ENCODE measurements at regions not wholly inside any gene's neighbourhood (a gene's known extent, or its start where the extent isn't known, plus 50 kb on each side); places are given as distances from the start of the nearest gene placed in this dataset.

DNA sequence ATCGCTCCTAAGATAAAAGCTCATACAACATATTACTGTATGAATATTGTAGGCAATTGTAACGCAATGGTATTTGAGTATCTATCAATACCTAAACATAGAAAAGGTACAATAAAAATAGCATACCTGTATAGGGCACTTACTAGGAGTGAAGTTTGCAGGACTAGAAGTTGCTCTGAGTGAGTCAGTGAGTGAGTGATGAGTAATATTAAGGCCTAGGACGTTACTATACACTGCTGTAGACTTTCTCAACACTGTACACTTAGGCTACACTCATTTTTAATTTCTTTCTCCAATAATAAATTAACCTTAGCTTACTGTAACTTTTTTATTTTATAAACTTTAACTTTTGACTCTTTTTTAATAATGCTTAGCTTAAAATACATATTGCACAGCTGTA is 546.9 kb downstream of the HACE1 start:
- DNase-seq (ENCODE audit: low read depth): no peak

- DNase-seq (ENCODE audit: low read depth): no peak
Measured at GRCh38 chr6:104306211-104306610, 553.5 kb downstream of the HACE1 start.

DNA sequence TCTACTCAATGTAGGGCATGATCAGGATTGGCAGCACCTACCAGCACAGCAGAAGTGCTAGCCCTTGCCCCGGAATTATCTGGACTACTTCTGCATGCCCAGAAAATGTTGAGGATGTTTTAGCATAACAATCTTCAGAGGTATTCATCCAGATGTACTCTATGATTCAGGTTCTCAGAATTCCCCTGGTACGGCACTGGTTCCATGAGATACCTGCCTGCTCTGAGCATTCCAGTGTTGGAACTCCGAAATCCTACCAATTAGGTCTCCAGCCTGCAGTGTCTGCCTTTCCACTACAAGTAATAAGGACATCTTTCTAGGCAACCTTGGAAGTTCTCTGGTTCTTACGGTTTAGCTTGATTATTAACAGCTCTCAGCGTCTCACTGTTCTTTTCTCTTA is 554.5 kb downstream of the HACE1 start:
- no peak for DNase-seq (ENCODE audit: low read depth)

- DNase-seq (ENCODE audit: low read depth): no peak
Measured at GRCh38 chr6:104301951-104302350, 557.8 kb downstream of the HACE1 start.

- no peak for DNase-seq (ENCODE audit: low read depth)
Measured at GRCh38 chr6:104286641-104287040, 573.1 kb downstream of the HACE1 start.

- DNase-seq (ENCODE audit: low read depth): no peak
Measured at GRCh38 chr6:104284872-104285271, 574.8 kb downstream of the HACE1 start.

- DNase-seq (ENCODE audit: low read depth): no peak
Measured at GRCh38 chr6:104282581-104282980, 577.1 kb downstream of the HACE1 start.

- no peak for DNase-seq (ENCODE audit: low read depth)
Measured at GRCh38 chr6:104281370-104281769, 578.3 kb downstream of the HACE1 start.

DNA sequence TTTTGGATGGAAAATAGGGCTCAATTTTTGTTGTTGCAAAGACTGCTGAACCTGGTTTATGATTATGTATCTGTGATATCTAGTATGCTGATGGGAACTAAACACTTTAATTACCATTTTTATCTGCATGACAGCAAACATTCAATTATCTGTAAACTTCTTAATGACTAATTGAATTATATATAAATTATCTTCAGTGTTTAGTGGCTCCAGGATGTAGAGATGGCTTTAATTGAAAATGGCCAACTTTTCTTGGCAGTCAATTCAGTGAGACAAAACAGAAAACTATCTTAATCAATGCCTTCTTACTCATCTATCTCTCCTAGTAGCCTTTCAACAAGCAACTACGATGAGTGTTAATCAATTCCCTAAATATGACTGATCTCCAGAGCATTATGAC is 591.3 kb downstream of the HACE1 start:
- no peak for DNase-seq (ENCODE audit: low read depth)

- no peak for DNase-seq (ENCODE audit: low read depth)
Measured at GRCh38 chr6:104266922-104267321, 592.8 kb downstream of the HACE1 start.

GRCh38 chr6:104256646-104257045 is 603.1 kb downstream of the HACE1 start:
- DNase-seq (ENCODE audit: low read depth): no peak

GRCh38 chr6:104253236-104253635 is 606.5 kb downstream of the HACE1 start:
- DNase-seq (ENCODE audit: low read depth): no peak

DNA sequence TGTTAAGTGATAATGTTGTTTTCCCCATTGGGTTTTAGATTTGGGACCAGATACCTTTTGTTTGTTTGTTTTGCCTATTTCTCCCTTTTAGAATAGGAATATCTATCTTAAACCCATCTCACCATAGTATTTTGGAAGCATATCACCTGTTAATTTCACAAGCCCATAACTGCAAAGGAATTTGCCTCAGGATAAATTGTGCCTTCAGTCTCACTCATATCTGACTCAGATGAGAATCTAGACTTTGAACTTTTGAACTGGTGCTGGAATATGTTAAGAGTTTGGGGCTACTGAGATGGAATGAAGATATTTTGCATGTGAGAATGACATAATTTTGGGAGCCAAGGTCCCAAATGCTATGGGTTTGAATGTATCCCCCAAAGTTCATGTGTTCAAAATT is 607.4 kb downstream of the HACE1 start:
- no peak for DNase-seq (ENCODE audit: low read depth)

DNA sequence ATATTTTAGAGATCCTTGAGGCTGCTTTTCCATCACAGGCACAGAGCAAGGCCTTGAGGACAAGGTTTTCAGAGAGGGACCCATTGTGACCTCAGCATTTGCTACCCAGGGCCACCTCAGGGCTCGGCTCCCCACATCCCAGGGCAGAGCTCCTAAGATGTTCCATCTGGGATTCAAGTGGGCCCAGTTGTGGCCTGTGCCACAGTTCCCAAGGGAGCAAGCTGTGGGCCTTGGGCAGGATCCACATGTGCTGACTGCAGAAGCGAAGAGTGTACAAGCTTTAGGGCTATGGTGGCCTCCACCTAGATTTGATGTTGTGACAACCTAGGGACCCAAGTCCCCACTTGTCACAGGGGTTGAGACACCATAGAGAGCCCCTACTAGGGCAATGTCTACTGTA is 608.1 kb downstream of the HACE1 start:
- no peak for DNase-seq (ENCODE audit: low read depth)

GRCh38 chr6:104240865-104241264 is 618.9 kb downstream of the HACE1 start:
- DNase-seq (ENCODE audit: low read depth): no peak

DNA sequence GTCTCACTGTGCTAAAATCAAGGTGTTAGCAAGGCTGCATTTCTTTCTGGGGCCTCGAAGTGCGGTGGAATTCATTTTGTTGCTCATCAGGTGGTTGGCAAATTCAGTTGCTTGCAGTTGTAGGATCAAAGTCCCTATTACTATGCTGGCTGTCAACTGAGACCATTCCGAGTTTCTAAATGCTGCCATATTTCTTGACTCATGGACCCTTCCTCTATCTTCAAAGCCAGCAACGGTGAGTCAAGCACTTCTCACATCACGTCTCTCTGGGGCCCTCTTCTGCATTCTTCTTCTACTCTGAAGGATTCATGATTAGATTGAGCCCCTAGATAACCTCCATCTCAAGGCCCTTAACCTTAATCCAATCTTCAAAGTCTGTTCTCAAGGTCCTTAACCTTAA is 619.7 kb downstream of the HACE1 start:
- DNase-seq (ENCODE audit: low read depth): no peak

GRCh38 chr6:104229057-104229456 is 630.7 kb downstream of the HACE1 start:
- DNase-seq (ENCODE audit: low read depth): no peak

DNA sequence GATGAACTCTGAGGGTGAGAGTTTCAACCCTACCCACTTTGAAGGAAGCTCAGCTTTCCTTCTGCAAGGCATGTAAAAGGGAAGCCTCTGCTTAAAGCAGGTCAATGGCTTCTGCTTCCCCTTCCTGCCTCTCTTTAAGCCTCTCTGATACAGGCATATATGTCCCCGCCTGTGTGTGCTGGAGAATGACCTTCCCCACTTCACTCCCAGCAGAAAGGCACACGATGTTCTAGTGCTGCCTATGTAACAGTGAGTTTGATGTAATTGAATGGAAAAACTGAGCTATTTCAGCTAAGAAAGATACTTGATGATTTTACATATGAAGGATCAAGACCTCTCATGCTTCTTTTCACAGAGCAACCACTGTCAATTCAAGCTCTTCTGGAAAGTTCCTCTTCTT is 632.2 kb downstream of the HACE1 start:
- no peak for DNase-seq (ENCODE audit: low read depth)

- DNase-seq (ENCODE audit: low read depth): no peak
Measured at GRCh38 chr6:104226790-104227446, 632.8 kb downstream of the HACE1 start.

- DNase-seq (ENCODE audit: low read depth): no peak
Measured at GRCh38 chr6:104218116-104218515, 641.6 kb downstream of the HACE1 start.

DNA sequence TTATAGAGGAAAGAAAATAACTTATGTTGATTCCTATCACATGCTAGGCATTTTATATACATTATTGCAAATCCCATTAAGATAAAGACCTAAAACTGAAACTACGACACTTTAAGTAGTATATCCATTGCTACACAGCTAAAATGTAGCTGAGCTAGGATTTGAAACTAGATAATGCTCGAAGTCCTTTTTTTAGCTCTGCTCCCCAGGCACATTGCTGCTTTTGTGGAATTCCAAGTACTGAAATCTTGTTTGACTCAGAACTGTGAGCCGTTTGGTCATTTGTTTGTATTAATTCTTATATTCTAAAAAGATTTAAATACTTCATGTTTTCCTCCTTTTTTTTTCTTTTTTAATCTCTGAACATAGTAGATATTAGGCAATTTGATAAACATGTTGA is 644.8 kb downstream of the HACE1 start:
- DNase-seq (ENCODE audit: low read depth): no peak

DNA sequence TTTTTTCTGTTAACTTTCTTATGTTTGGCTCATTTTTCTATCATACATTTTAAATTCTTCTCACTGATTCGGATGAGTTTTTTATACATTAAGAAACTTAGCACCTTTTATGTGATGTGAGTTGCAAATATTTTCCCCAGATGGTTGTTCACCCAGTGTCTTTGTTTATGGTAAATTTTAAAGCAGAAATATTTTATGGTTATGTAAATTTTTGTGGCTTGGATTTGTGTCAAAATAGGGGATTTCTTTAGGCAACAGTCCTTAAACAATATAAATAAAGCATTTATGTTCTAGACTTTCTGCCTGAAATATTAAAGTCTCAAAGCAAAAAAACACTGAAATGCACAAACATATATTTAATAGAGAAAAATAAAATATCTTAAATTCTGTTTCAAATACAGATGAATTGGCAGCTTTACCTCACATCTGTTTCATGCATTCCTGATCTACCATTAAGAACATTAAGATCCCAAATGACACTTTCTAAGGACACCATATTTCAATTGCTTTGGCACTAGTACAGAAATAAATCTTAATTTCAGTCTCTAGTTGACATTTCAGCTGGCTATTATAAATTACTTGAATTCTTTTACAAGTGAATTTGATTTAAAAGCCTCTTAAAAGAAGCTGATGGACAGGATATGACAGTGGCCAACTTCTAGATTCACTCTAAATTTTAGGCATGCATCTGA is 646.6 kb downstream of the HACE1 start:
- no peak for DNase-seq (ENCODE audit: low read depth)

GRCh38 chr6:104207635-104208034 is 652.1 kb downstream of the HACE1 start:
- no peak for DNase-seq (ENCODE audit: low read depth)

DNA sequence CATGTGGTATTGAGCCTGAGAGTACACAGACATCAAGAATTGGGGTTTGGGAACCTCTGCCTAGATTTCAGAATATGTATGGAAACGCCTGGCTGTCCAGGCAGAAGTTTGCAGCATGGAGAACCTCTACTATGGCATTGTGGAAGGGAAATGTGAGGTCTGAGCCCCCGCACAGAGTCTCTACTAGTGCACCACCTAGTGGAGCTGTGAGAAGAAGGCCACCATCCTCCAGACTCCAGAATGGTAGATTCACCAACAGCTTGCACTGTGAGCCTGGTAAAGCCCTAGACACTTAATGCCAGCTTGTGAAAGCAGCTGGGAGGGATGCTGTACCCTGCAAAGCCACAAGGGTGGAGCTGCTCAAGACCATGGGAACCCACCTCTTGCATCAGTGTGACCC is 658.2 kb downstream of the HACE1 start:
- DNase-seq (ENCODE audit: low read depth): no peak

Data from fibroblast of gingiva (primary cell).